GM12891 (cell line): ENCODE measurements at regions not wholly inside any gene's neighbourhood (a gene's known extent, or its start where the extent isn't known, plus 50 kb on each side); places are given as distances from the start of the nearest gene placed in this dataset.

Source experiments
- DNase-seq: peaks from one replicate; pipeline ENCODE4 v3.0.0; 2011; ENCODE audit warnings: low spot score; ENCODE audit not compliant: insufficient read length
- FAIRE-seq: peaks from 2 replicates; lab custom pipeline; 2011; peaks lifted over from hg19 to GRCh38; lab: Jason Lieb, UNC
- PAX5 ChIP-seq: IDR thresholded peaks from 2 replicates; pipeline ENCODE4 v1.6.1; 2011; ENCODE audit warnings: low read length, moderate library complexity, mild to moderate bottlenecking; ENCODE audit not compliant: insufficient read depth, severe bottlenecking
- POLR2A ChIP-seq: IDR thresholded peaks from 2 replicates; pipeline ENCODE4 v1.6.1; 2011; ENCODE audit warnings: low read depth, low read length, control low read depth
- POLR2AphosphoS5 ChIP-seq: IDR thresholded peaks from 2 replicates; pipeline ENCODE4 v1.6.1; 2011; ENCODE audit warnings: low read depth, low read length, control low read depth
- POU2F2 ChIP-seq: IDR thresholded peaks from 2 replicates; pipeline ENCODE4 v1.6.1; 2011; ENCODE audit warnings: low read depth, mild to moderate bottlenecking, control low read depth, low read length, moderate library complexity
- SPI1 ChIP-seq: IDR thresholded peaks from 2 replicates; pipeline ENCODE4 v1.6.1; 2011; ENCODE audit warnings: low read depth, low read length, control low read depth
- TAF1 ChIP-seq: IDR thresholded peaks from 2 replicates; pipeline ENCODE4 v1.6.1; 2011; ENCODE audit warnings: low read depth, low read length, control low read depth

- TF ChIP-seq PAX5 (no peak), SPI1 (no peak), POLR2AphosphoS5 (no peak), TAF1 (no peak), POLR2A (no peak), POU2F2 (no peak)
- DNase-seq (no peak), FAIRE-seq (peak; percentile 48)
These were observed 357.0 kb downstream of the GADD45G start for GRCh38 chr9:89961616-89962341.

GRCh38 chr9:89963280-89963679, 358.5 kb downstream of the GADD45G start:
- peak; percentile 41 for FAIRE-seq
- TF ChIP-seq SPI1 (no peak), POLR2A (no peak), POLR2AphosphoS5 (no peak), TAF1 (no peak), POU2F2 (no peak), PAX5 (no peak)
- DNase-seq: no peak

- TF ChIP-seq POLR2A (no peak), POLR2AphosphoS5 (no peak), POU2F2 (no peak), TAF1 (no peak), PAX5 (no peak), SPI1 (no peak)
- DNase-seq (no peak), FAIRE-seq (no peak)
These were observed 362.7 kb downstream of the GADD45G start for GRCh38 chr9:89967527-89967926.

GRCh38 chr9:89969156-89969675, 364.4 kb downstream of the GADD45G start:
- no peak for FAIRE-seq
- no peak for DNase-seq
- TF ChIP-seq SPI1 (no peak), POU2F2 (no peak), PAX5 (no peak), POLR2AphosphoS5 (no peak), POLR2A (no peak), TAF1 (no peak)

GRCh38 chr9:89969881-89970639, 365.2 kb downstream of the GADD45G start:
- no peak for FAIRE-seq
- no peak for DNase-seq
- TF ChIP-seq POLR2AphosphoS5 (no peak), PAX5 (no peak), POLR2A (no peak), SPI1 (no peak), TAF1 (no peak), POU2F2 (no peak)

- TF ChIP-seq PAX5 (no peak), POLR2A (no peak), POU2F2 (no peak), POLR2AphosphoS5 (no peak), TAF1 (no peak), SPI1 (no peak)
- no peak for FAIRE-seq
- DNase-seq: no peak
These were observed 365.9 kb downstream of the GADD45G start for GRCh38 chr9:89970701-89971100.

GRCh38 chr9:89972535-89972934, 367.7 kb downstream of the GADD45G start:
- no peak for DNase-seq
- FAIRE-seq: no peak
- TF ChIP-seq SPI1: no peak
- no peak for TF ChIP-seq PAX5
- no peak for TF ChIP-seq POLR2AphosphoS5
- TF ChIP-seq POU2F2: no peak
- TF ChIP-seq TAF1: no peak
- no peak for TF ChIP-seq POLR2A

GRCh38 chr9:89974582-89974981, 369.8 kb downstream of the GADD45G start:
- DNase-seq (no peak), FAIRE-seq (no peak)
- no peak for TF ChIP-seq SPI1
- TF ChIP-seq POLR2A: no peak
- TF ChIP-seq POU2F2: no peak
- TF ChIP-seq PAX5: no peak

- DNase-seq (no peak), FAIRE-seq (no peak)
- TF ChIP-seq POU2F2 (no peak), TAF1 (no peak), POLR2A (no peak), SPI1 (no peak), PAX5 (no peak), POLR2AphosphoS5 (no peak)
These were observed 370.2 kb downstream of the GADD45G start for GRCh38 chr9:89975024-89975423.
